T-cell (primary cell): ENCODE measurements at regions not wholly inside any gene's neighbourhood (a gene's known extent, or its start where the extent isn't known, plus 50 kb on each side); places are given as distances from the start of the nearest gene placed in this dataset.

ENCODE experiments used
- ATAC-seq, 4 experiments: fragments of 200-7000 bp in 3 of 4; fragments of 150-1000 bp in 1 of 4; cut with Tn5 transposase; replicated peaks in 1 of 4; 1 replicate in 3 of 4; 2 replicates in 1 of 4; pipeline ENCODE4 v1.10.0; 2021; ENCODE audit warnings: moderate library complexity in 3 of 4, mild to moderate bottlenecking in 2 of 4, moderate number of reproducible peaks in 1 of 4
- CTCF ChIA-PET, 2 donors: fragments of 300-600 bp; sonication (Branson Sonifier 250); formaldehyde crosslinking; loops; one replicate each; lab custom pipeline; 2022; ENCODE audit warnings: antibody characterized with exemption in 2 of 2; lab: Charles Lee
- POLR2A ChIA-PET, 2 donors: fragments of 300-600 bp; sonication (Branson Sonifier 250); formaldehyde crosslinking; loops; one replicate each; lab custom pipeline; 2022; ENCODE audit warnings: antibody characterized with exemption in 2 of 2; lab: Charles Lee
- DNase-seq, 35 experiments: peaks; one replicate each; pipeline versions ENCODE4 v3.0.0 to v3.0.0-alpha.2; 2013 to 2023
- H3K27ac ChIP-seq: one replicate; pipeline ENCODE4 v1.5.1; 2013; ENCODE audit warnings: low read length
- H3K27me3 ChIP-seq, 2 experiments: replicated peaks in 1 of 2; 1 replicate in 1 of 2; 2 replicates in 1 of 2; pipeline versions ENCODE4 v1.6.1 to v1.7.0; 2013; ENCODE audit warnings: low read length in 1 of 2, mixed read lengths in 1 of 2; ENCODE audit not compliant: control insufficient read depth in 2 of 2, insufficient read depth in 2 of 2; ENCODE audit errors: extremely low read depth in 1 of 2
- H3K36me3 ChIP-seq, 2 donors: 1 replicate in 1 of 2; 2 replicates in 1 of 2; pipeline versions ENCODE4 v1.6.1 to v1.7.0; 2013; ENCODE audit warnings: low read length in 1 of 2; ENCODE audit not compliant: control insufficient read depth in 2 of 2, insufficient read depth in 1 of 2; ENCODE audit errors: extremely low read depth in 1 of 2
- H3K4me1 ChIP-seq, 2 experiments: 1 replicate in 1 of 2; 2 replicates in 1 of 2; pipeline versions ENCODE4 v1.6.1 to v1.7.0; 2013; ENCODE audit warnings: low read length in 2 of 2, mixed read lengths in 1 of 2; ENCODE audit not compliant: insufficient read depth in 2 of 2, control insufficient read depth in 1 of 2; ENCODE audit errors: extremely low read depth in 1 of 2
- H3K4me3 ChIP-seq, 2 donors: 1 replicate in 1 of 2; 2 replicates in 1 of 2; pipeline versions ENCODE4 v1.5.1 to v1.7.0; 2013; ENCODE audit warnings: mild to moderate bottlenecking in 2 of 2, low read length in 1 of 2, moderate library complexity in 1 of 2; ENCODE audit not compliant: control insufficient read depth in 1 of 2; ENCODE audit errors: extremely low read depth in 1 of 2
- H3K9me3 ChIP-seq: 2 replicates; pipeline ENCODE4 v1.7.0; 2013
- H3K27ac Mint-ChIP-seq, 2 donors: one replicate each; pipeline ENCODE4 v1.8.0; 2020 to 2021; ENCODE audit warnings: mild to moderate bottlenecking in 2 of 2, mixed read lengths in 2 of 2
- H3K27me3 Mint-ChIP-seq, 2 donors: one replicate each; pipeline ENCODE4 v1.8.0; 2021 to 2022; ENCODE audit warnings: mixed read lengths in 2 of 2
- H3K36me3 Mint-ChIP-seq: one replicate; pipeline ENCODE4 v1.8.0; 2021; ENCODE audit warnings: mixed read lengths
- H3K4me1 Mint-ChIP-seq, 3 donors: one replicate each; pipeline ENCODE4 v1.8.0; 2020 to 2022; ENCODE audit warnings: mixed read lengths in 3 of 3, mild to moderate bottlenecking in 1 of 3
- H3K4me3 Mint-ChIP-seq, 3 donors: one replicate each; pipeline ENCODE4 v1.8.0; 2020 to 2022; ENCODE audit warnings: mild to moderate bottlenecking in 3 of 3, mixed read lengths in 3 of 3, moderate library complexity in 3 of 3
- H3K9me3 Mint-ChIP-seq, 3 donors: one replicate each; pipeline ENCODE4 v1.8.0; 2020 to 2022; ENCODE audit warnings: mixed read lengths in 3 of 3
- WGBS: methylation state at CpG from one replicate; pipeline ENCODE4 v1.1.5; 2013; ENCODE audit warnings: missing lambda C conversion rate; ENCODE audit not compliant: insufficient coverage; 5-methylcytosine and 5-hydroxymethylcytosine counted together

DNA sequence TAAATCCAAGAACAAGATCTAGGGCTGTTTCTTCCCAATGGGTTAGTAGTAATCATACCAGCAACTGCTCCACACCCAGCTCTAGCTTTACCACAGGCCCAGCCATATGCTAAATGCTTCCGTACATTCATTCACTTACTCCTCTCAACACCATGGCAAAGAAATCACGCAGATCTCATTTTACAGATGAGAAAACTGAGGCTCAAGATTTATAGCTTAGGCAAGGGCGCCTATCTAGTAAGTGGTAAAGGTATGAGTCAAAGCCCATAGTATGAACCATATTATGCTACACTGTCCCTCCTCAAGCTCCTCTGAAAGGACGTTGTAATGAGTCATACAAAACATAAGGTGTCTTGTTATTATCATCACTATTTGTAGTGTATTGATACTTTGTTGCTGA, 82.2 kb downstream of the NIBAN1 start:
- H3K36me3 ChIP-seq = peaks cover 0 to 2% of the 10 kb centered on the region in 2 donors
- WGBS = no CpG with 5 or more reads among the region's 4 CpGs
- H3K4me1 ChIP-seq = peaks cover 0 to 17% of the 10 kb centered on the region in 2 experiments
- peak overlapping the region in 1 of 3 donors; percentile 10 for H3K4me3 Mint-ChIP-seq
- H3K27me3 Mint-ChIP-seq = no peaks in the 10 kb centered on the region
- ATAC-seq (peak; percentile 22 to 66 (median 46)), DNase-seq (peak in 2 of 35 experiments; percentile 8 to 45)
- POLR2A ChIA-PET = interaction anchor here in 1 of 2 donors (0.5 to 3.4 kb wide), 5 partner anchors 11 to 83 kb away, joined by 3 to 37 read pairs (median 14); partner anchors contain the start of gene NIBAN1
- CTCF ChIA-PET = interaction anchor here in 1 of 2 donors (0.8 to 1.9 kb wide), 5 partner anchors 25 to 87 kb away, joined by 3 to 6 read pairs (median 5); partner anchors contain the start of gene NIBAN1
- peaks cover 10 to 61% (median 48%) of the 10 kb centered on the region in 3 donors for H3K4me1 Mint-ChIP-seq
- H3K27ac Mint-ChIP-seq = peak overlapping the region; percentile 78 to 79
- no peaks in the 10 kb centered on the region for H3K9me3 Mint-ChIP-seq
- no peak overlapping the region for H3K4me3 ChIP-seq
- no peaks in the 10 kb centered on the region for H3K9me3 ChIP-seq
- H3K27me3 ChIP-seq = no peaks in the 10 kb centered on the region
- H3K27ac ChIP-seq = peak overlapping the region; percentile 87
- H3K36me3 Mint-ChIP-seq = peaks cover 30% of the 10 kb centered on the region

DNA sequence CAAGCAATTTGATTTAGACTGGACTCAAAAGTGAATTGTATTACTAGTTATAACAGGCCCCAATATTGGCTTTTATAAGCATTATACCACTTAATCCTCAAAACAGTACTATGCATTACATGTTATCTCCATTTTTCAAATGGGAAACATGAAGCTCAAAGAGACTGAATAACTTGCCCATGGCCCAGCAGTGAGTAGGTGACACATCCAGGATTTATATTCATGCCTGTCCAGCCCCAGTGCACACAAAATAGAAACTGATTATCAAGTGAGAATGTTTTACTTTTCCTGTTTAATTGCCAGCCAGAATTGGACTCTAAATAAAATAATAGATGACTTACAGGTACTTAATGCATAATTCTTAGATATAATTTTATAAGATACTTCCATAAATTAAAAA, 82.9 kb downstream of the NIBAN1 start:
- Mint-ChIP-seq H3K36me3 (peaks cover 27% of the 10 kb centered on the region), H3K4me3 (peak overlapping the region in 2 of 3 donors; percentile 49 to 62), H3K27me3 (no peaks in the 10 kb centered on the region), H3K27ac (peak overlapping the region; percentile 93 to 97), H3K4me1 (peaks cover 10 to 58% (median 48%) of the 10 kb centered on the region in 3 donors), H3K9me3 (no peaks in the 10 kb centered on the region)
- Histone ChIP-seq H3K36me3 (peaks cover 0 to 2% of the 10 kb centered on the region in 2 donors), H3K4me3 (no peak overlapping the region), H3K4me1 (peaks cover 0 to 17% of the 10 kb centered on the region in 2 experiments), H3K9me3 (no peaks in the 10 kb centered on the region), H3K27ac (peak overlapping the region; percentile 87), H3K27me3 (no peaks in the 10 kb centered on the region)
- ChIA-PET CTCF (interaction anchor here (0.5 to 1.9 kb wide), 6 partner anchors 24 to 92 kb away, joined by 3 to 6 read pairs (median 4); partner anchors contain the start of gene NIBAN1 (in 1 of the 2)), POLR2A (interaction anchor here in 1 of 2 donors (1.1 to 3.4 kb wide), 5 partner anchors 48 to 426 kb away, joined by 3 to 37 read pairs (median 14); partner anchors contain the start of genes IVNS1ABP and NIBAN1)
- DNase-seq (peak in 1 of 35 experiments; percentile 24), ATAC-seq (no peak)

DNA sequence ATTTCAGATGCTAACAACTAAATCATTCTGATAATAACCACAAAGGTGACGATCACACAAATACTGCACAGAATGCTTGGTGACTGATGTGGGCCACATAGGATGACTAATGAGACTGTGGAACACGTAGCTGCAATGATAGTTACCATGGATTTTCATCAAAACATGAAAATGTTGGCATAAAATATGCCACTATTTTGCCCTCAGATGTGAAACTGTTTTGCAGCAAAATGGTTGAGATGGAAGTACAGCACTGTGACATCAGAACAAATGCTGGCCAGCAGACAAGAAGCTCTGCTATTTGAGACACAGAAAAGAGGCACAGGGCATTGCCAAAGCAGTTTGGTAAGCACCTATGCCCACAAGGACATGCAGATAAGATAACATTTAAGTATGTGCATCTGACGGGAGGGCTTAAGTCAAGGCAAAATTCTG, 83.8 kb downstream of the NIBAN1 start:
- no peaks in the 10 kb centered on the region for H3K27me3 Mint-ChIP-seq
- DNase-seq (peak in 32 of 35 experiments; percentile 11 to 83 (median 38)), ATAC-seq (peak; percentile 81 to 87 (median 86))
- H3K4me1 Mint-ChIP-seq = peaks cover 10 to 50% (median 39%) of the 10 kb centered on the region in 3 donors
- CTCF ChIA-PET = interaction anchor here in 1 of 2 donors (0.7 to 2.5 kb wide), 7 partner anchors 23 to 91 kb away, joined by 3 to 8 read pairs (median 4); partner anchors contain the start of gene NIBAN1
- peaks cover 0 to 17% of the 10 kb centered on the region in 2 experiments for H3K4me1 ChIP-seq
- peak overlapping the region; percentile 49 to 68 (median 62) for H3K4me3 Mint-ChIP-seq
- H3K36me3 ChIP-seq = peaks cover 0 to 6% of the 10 kb centered on the region in 2 donors
- H3K27me3 ChIP-seq = no peaks in the 10 kb centered on the region
- 6% methylated on average over 2 of the region's 3 CpGs for WGBS
- H3K27ac Mint-ChIP-seq = peak overlapping the region; percentile 93 to 97
- H3K27ac ChIP-seq = peak overlapping the region; percentile 87
- H3K9me3 Mint-ChIP-seq = no peaks in the 10 kb centered on the region
- H3K9me3 ChIP-seq = no peaks in the 10 kb centered on the region
- no peak overlapping the region for H3K4me3 ChIP-seq
- POLR2A ChIA-PET = interaction anchor here in 1 of 2 donors (0.6 to 3.4 kb wide), 7 partner anchors 24 to 427 kb away, joined by 3 to 37 read pairs (median 5); partner anchors contain the start of genes IVNS1ABP and NIBAN1
- H3K36me3 Mint-ChIP-seq = peaks cover 34% of the 10 kb centered on the region

DNA sequence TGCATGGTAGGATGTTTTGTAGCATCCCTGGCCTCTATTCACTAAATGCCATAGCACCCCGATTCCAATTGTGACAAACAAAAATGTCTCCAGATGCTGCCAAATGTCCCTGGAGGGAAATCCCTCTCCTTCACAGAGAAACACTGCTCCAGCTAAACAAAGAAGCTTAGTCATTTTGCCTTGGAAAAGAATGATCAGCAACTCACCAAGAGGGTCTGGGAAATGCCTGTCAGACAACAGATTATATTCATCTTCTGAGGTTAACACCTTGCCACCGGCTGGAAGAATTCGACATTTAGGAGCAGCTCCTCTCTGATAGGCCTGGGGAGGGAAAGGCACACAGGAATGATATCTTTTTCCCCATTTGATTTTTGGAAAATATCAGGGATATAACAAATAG, 84.4 kb downstream of the NIBAN1 start:
- Histone ChIP-seq H3K36me3 (peaks cover 0 to 6% of the 10 kb centered on the region in 2 donors), H3K4me1 (peaks cover 0 to 17% of the 10 kb centered on the region in 2 experiments), H3K9me3 (no peaks in the 10 kb centered on the region), H3K4me3 (no peak overlapping the region), H3K27me3 (no peaks in the 10 kb centered on the region), H3K27ac (peak overlapping the region; percentile 87)
- Mint-ChIP-seq H3K9me3 (no peaks in the 10 kb centered on the region), H3K36me3 (peaks cover 36% of the 10 kb centered on the region), H3K4me3 (no peak overlapping the region), H3K27me3 (no peaks in the 10 kb centered on the region), H3K27ac (peak overlapping the region; percentile 93 to 97), H3K4me1 (peaks cover 10 to 49% (median 39%) of the 10 kb centered on the region in 3 donors)
- WGBS = no CpG with 5 or more reads among the region's 3 CpGs
- ATAC-seq = no peak
- peak in 1 of 35 experiments; percentile 41 for DNase-seq
- ChIA-PET POLR2A (interaction anchor here in 1 of 2 donors (1.1 to 3.4 kb wide), 2 partner anchors 23 to 85 kb away, joined by 6 to 37 read pairs; partner anchors contain the start of gene NIBAN1), CTCF (interaction anchor here in 1 of 2 donors (1.5 to 2.5 kb wide), 2 partner anchors 23 to 85 kb away, joined by 6 read pairs; no protein-coding TSS in a partner anchor)

DNA sequence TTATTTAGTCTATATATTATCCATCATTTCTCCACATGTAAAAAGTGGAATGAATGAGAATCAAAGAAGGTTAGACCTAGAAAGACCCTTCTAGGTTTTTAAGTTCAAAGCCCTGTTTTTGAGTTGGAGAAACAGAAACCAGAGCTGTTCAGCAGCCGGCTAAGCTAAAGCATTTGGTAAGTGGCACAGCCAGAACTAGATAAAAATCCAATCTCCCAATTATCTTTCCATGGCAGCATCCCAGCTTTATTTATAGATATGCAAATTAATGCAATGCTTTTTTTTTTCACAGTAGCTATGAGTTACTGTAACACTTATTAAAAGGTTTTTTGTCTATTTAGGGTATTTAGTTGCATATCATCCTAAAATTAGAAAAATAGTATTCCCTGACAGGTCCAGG, 85.1 kb downstream of the NIBAN1 start:
- peaks cover 10 to 48% (median 36%) of the 10 kb centered on the region in 3 donors for H3K4me1 Mint-ChIP-seq
- H3K9me3 Mint-ChIP-seq = no peaks in the 10 kb centered on the region
- DNase-seq (no peak), ATAC-seq (no peak)
- Histone ChIP-seq H3K4me1 (peaks cover 0 to 17% of the 10 kb centered on the region in 2 experiments), H3K27ac (no peak overlapping the region), H3K4me3 (no peak overlapping the region), H3K36me3 (peaks cover 0 to 4% of the 10 kb centered on the region in 2 donors), H3K27me3 (no peaks in the 10 kb centered on the region), H3K9me3 (no peaks in the 10 kb centered on the region)
- H3K4me3 Mint-ChIP-seq = no peak overlapping the region
- no peak overlapping the region for H3K27ac Mint-ChIP-seq
- H3K36me3 Mint-ChIP-seq = peaks cover 33% of the 10 kb centered on the region
- POLR2A ChIA-PET = interaction anchor here in 1 of 2 donors (0.6 to 1.1 kb wide), 3 partner anchors 22 to 87 kb away, joined by 3 to 6 read pairs (median 4); no protein-coding TSS in a partner anchor
- WGBS = no CpG with 5 or more reads among the region's 1 CpG
- no peaks in the 10 kb centered on the region for H3K27me3 Mint-ChIP-seq
- CTCF ChIA-PET = interaction anchor here in 1 of 2 donors (1.1 to 2.5 kb wide), 2 partner anchors 84 to 92 kb away, joined by 3 to 6 read pairs; no protein-coding TSS in a partner anchor

DNA sequence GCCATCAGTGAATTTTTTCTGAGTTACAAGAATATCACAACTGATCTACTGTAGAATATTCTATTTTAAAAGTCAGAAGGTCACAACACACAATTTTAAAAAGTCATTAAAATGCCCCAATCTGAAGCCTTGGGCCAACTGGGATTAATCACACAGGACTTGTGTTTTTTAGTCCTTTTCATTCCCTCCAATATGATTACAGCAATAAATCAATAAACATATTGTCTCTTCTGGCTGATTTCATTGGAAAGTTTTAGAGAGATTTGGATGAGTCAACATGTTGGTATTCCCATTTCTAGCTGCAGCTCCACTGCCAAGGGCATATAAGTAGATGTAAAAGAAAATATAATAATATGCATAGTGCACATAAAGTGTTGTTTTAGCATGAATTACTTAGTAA, 85.8 kb downstream of the NIBAN1 start:
- H3K9me3 Mint-ChIP-seq = no peaks in the 10 kb centered on the region
- POLR2A ChIA-PET = interaction anchor here in 1 of 2 donors (0.6 kb wide), 1 partner anchor 88 kb away, joined by 4 read pairs; no protein-coding TSS in a partner anchor

More for the DNA sequence above, 85.8 kb downstream of the NIBAN1 start:
- H3K4me3 ChIP-seq = no peak overlapping the region
- no peak overlapping the region for H3K27ac ChIP-seq
- H3K27me3 Mint-ChIP-seq = no peaks in the 10 kb centered on the region
- H3K36me3 ChIP-seq = peaks cover 0 to 4% of the 10 kb centered on the region in 2 donors
- ATAC-seq = no peak
- no peaks in the 10 kb centered on the region for H3K9me3 ChIP-seq
- peaks cover 0 to 17% of the 10 kb centered on the region in 2 experiments for H3K4me1 ChIP-seq
- H3K4me1 Mint-ChIP-seq = peaks cover 10 to 45% (median 39%) of the 10 kb centered on the region in 3 donors
- CTCF ChIA-PET = interaction anchor here in 1 of 2 donors (1.1 kb wide), 1 partner anchor 93 kb away, joined by 3 read pairs; no protein-coding TSS in a partner anchor
- H3K27me3 ChIP-seq = no peaks in the 10 kb centered on the region
- peak overlapping the region in 1 of 2 donors; percentile 7 for H3K27ac Mint-ChIP-seq
- no peak overlapping the region for H3K4me3 Mint-ChIP-seq
- peaks cover 31% of the 10 kb centered on the region for H3K36me3 Mint-ChIP-seq
- no peak for DNase-seq
